ENCODE measurements at regions not wholly inside any gene's neighbourhood (a gene's known extent, or its start where the extent isn't known, plus 50 kb on each side); places are given as distances from the start of the nearest gene placed in this dataset.

DNA sequence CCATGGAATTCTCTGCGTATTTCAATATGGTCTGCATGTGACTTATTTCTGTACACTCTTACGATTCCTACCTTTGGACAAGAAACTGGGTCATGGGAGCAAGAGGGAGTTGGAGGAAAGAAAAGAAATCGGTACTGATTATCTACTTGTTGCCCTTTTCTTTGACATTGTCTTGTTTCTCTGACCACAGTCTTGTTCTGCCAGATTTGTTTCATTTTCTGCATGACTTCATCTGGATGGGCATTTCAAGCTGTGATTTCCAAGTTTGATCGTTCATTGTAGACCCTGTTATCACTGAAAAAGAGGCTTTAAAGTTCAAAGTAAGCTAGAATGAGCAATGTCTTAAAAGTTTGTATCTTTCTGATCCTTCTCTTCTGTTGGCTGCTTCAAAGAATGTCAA is 2186.3 kb upstream of the CELF4 start:
- no peak for TF ChIP-seq EZH2 (IDR thresholded peaks at IDR 0.05; ENCODE audit: insufficient read depth, low read length)
- TF ChIP-seq, protein P1, sequence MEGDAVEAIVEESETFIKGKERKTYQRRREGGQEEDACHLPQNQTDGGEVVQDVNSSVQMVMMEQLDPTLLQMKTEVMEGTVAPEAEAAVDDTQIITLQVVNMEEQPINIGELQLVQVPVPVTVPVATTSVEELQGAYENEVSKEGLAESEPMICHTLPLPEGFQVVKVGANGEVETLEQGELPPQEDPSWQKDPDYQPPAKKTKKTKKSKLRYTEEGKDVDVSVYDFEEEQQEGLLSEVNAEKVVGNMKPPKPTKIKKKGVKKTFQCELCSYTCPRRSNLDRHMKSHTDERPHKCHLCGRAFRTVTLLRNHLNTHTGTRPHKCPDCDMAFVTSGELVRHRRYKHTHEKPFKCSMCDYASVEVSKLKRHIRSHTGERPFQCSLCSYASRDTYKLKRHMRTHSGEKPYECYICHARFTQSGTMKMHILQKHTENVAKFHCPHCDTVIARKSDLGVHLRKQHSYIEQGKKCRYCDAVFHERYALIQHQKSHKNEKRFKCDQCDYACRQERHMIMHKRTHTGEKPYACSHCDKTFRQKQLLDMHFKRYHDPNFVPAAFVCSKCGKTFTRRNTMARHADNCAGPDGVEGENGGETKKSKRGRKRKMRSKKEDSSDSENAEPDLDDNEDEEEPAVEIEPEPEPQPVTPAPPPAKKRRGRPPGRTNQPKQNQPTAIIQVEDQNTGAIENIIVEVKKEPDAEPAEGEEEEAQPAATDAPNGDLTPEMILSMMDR (IDR thresholded peaks at IDR 0.05; ENCODE audit: insufficient read depth, low read depth, low read length): no peak
- Histone ChIP-seq H3K4me1 (ENCODE audit: insufficient read depth, low read length) (no peaks in the 10 kb centered on the region), H3K79me2 (ENCODE audit: insufficient read depth, low read length) (no peaks in the 10 kb centered on the region), H3K4me2 (ENCODE audit: low read length) (peak overlapping the region; percentile 6), H4K20me1 (ENCODE audit: insufficient read depth, low read length) (no peaks in the 10 kb centered on the region), H3K9me3 (ENCODE audit: insufficient read depth, low read depth, low read length) (no peaks in the 10 kb centered on the region), H3K36me3 (ENCODE audit: insufficient read depth, low read length) (no peaks in the 10 kb centered on the region), H3K9ac (ENCODE audit: low read length) (no peak overlapping the region), H3K27me3 (ENCODE audit: insufficient read depth, low read length) (no peaks in the 10 kb centered on the region), H2AFZ (ENCODE audit: low read depth, low read length) (no peak overlapping the region), H3K27ac (ENCODE audit: low read depth, low read length) (no peak overlapping the region), H3K4me3 (ENCODE audit: insufficient read depth, low read depth, low read length) (no peak overlapping the region)
- Mint-ChIP-seq H3K27me3 (ENCODE audit: low read depth, unreplicated experiment) (no peaks in the 10 kb centered on the region), H3K4me1 (ENCODE audit: low read depth, unreplicated experiment) (peaks cover 7% of the 10 kb centered on the region), H3K4me3 (ENCODE audit: unreplicated experiment) (no peak overlapping the region), H3K36me3 (ENCODE audit: low read depth, unreplicated experiment) (no peaks in the 10 kb centered on the region), H3K9me3 (ENCODE audit: unreplicated experiment) (peaks cover under 1% of the 10 kb centered on the region), H3K27ac (ENCODE audit: unreplicated experiment) (no peak overlapping the region)
- no peak for DNase-seq (ENCODE audit: low read depth)
- FAIRE-seq: no peak

GRCh38 chr18:39751161-39751560 is 2185.6 kb upstream of the CELF4 start:
- H3K4me3 ChIP-seq (ENCODE audit: insufficient read depth, low read depth, low read length): no peak overlapping the region
- H3K4me1 Mint-ChIP-seq (ENCODE audit: low read depth, unreplicated experiment): peaks cover 7% of the 10 kb centered on the region
- H3K27me3 ChIP-seq (ENCODE audit: insufficient read depth, low read length): no peaks in the 10 kb centered on the region

DNA sequence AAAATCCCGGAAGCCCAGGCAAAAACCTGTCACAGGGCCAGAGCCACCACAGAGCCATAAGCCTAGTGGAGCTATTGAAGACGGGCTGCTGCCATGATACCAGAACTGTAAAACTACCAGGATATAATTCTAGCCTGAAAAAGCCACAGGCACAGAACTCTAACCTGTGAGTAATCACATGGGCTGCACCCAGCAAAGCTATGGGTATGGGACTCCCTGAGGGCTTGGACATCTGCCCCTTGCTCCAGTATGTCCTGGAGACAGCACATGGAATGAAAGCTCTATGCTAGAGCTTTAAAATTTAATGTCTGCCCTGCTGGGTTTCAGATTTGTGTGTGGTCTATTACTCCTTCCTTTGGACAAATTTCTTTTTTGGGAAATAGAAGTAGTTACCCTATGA is 2183.6 kb upstream of the CELF4 start:
- Mint-ChIP-seq H3K36me3 (ENCODE audit: low read depth, unreplicated experiment) (no peaks in the 10 kb centered on the region), H3K27ac (ENCODE audit: unreplicated experiment) (no peak overlapping the region), H3K9me3 (ENCODE audit: unreplicated experiment) (no peaks in the 10 kb centered on the region), H3K4me1 (ENCODE audit: low read depth, unreplicated experiment) (peaks cover 7% of the 10 kb centered on the region), H3K27me3 (ENCODE audit: low read depth, unreplicated experiment) (no peaks in the 10 kb centered on the region), H3K4me3 (ENCODE audit: unreplicated experiment) (no peak overlapping the region)
- TF ChIP-seq, protein P1 (IDR thresholded peaks at IDR 0.05; ENCODE audit: insufficient read depth, low read depth, low read length): no peak
- no peak for TF ChIP-seq EZH2 (IDR thresholded peaks at IDR 0.05; ENCODE audit: insufficient read depth, low read length)
- H3K4me1 ChIP-seq (ENCODE audit: insufficient read depth, low read length): no peaks in the 10 kb centered on the region
- DNase-seq (ENCODE audit: low read depth) (no peak), FAIRE-seq (no peak)
- no peaks in the 10 kb centered on the region for H3K79me2 ChIP-seq (ENCODE audit: insufficient read depth, low read length)
- no peaks in the 10 kb centered on the region for H4K20me1 ChIP-seq (ENCODE audit: insufficient read depth, low read length)
- H3K9ac ChIP-seq (ENCODE audit: low read length): no peak overlapping the region
- H3K27ac ChIP-seq (ENCODE audit: low read depth, low read length): no peak overlapping the region
- H3K4me3 ChIP-seq (ENCODE audit: insufficient read depth, low read depth, low read length): no peak overlapping the region
- no peaks in the 10 kb centered on the region for H3K36me3 ChIP-seq (ENCODE audit: insufficient read depth, low read length)
- H3K9me3 ChIP-seq (ENCODE audit: insufficient read depth, low read depth, low read length): no peaks in the 10 kb centered on the region
- H2AFZ ChIP-seq (ENCODE audit: low read depth, low read length): no peak overlapping the region
- H3K27me3 ChIP-seq (ENCODE audit: insufficient read depth, low read length): no peaks in the 10 kb centered on the region
- H3K4me2 ChIP-seq (ENCODE audit: low read length): no peak overlapping the region

More at GRCh38 chr18:39751161-39751560, 2185.6 kb upstream of the CELF4 start:
- no peak overlapping the region for H3K27ac Mint-ChIP-seq (ENCODE audit: unreplicated experiment)
- no peaks in the 10 kb centered on the region for H3K27me3 Mint-ChIP-seq (ENCODE audit: low read depth, unreplicated experiment)
- Histone ChIP-seq H3K27ac (ENCODE audit: low read depth, low read length) (no peak overlapping the region), H2AFZ (ENCODE audit: low read depth, low read length) (no peak overlapping the region), H3K4me1 (ENCODE audit: insufficient read depth, low read length) (no peaks in the 10 kb centered on the region), H3K4me2 (ENCODE audit: low read length) (no peak overlapping the region), H3K36me3 (ENCODE audit: insufficient read depth, low read length) (no peaks in the 10 kb centered on the region), H4K20me1 (ENCODE audit: insufficient read depth, low read length) (no peaks in the 10 kb centered on the region), H3K79me2 (ENCODE audit: insufficient read depth, low read length) (no peaks in the 10 kb centered on the region), H3K9me3 (ENCODE audit: insufficient read depth, low read depth, low read length) (no peaks in the 10 kb centered on the region), H3K9ac (ENCODE audit: low read length) (no peak overlapping the region)
- H3K9me3 Mint-ChIP-seq (ENCODE audit: unreplicated experiment): no peaks in the 10 kb centered on the region
- TF ChIP-seq EZH2 (IDR thresholded peaks at IDR 0.05; ENCODE audit: insufficient read depth, low read length): no peak
- TF ChIP-seq, protein P1 (IDR thresholded peaks at IDR 0.05; ENCODE audit: insufficient read depth, low read depth, low read length): no peak
- H3K4me3 Mint-ChIP-seq (ENCODE audit: unreplicated experiment): no peak overlapping the region
- DNase-seq (ENCODE audit: low read depth) (peak; percentile 39), FAIRE-seq (no peak)
- H3K36me3 Mint-ChIP-seq (ENCODE audit: low read depth, unreplicated experiment): no peaks in the 10 kb centered on the region
